ENCODE measurements at regions not wholly inside any gene's neighbourhood (a gene's known extent, or its start where the extent isn't known, plus 50 kb on each side); places are given as distances from the start of the nearest gene placed in this dataset.

- DNase-seq (ENCODE audit: extremely low spot score, insufficient read length, low read depth) (no peak), FAIRE-seq (no peak)
Observed at GRCh38 chr5:105030153-105030552, 1467.6 kb upstream of the NUDT12 start.

- DNase-seq (ENCODE audit: extremely low spot score, insufficient read length, low read depth) (no peak), FAIRE-seq (no peak)
Observed at GRCh38 chr5:105015098-105015497, 1452.5 kb upstream of the NUDT12 start.

- DNase-seq (ENCODE audit: extremely low spot score, insufficient read length, low read depth): no peak
Observed at GRCh38 chr5:104998572-104998971, 1436.0 kb upstream of the NUDT12 start.

GRCh38 chr5:104998169-104998568 is 1435.6 kb upstream of the NUDT12 start:
- DNase-seq (ENCODE audit: extremely low spot score, insufficient read length, low read depth) (no peak), FAIRE-seq (no peak)

More at GRCh38 chr5:104998572-104998971, 1436.0 kb upstream of the NUDT12 start:
- no peak for FAIRE-seq

- DNase-seq (ENCODE audit: extremely low spot score, insufficient read length, low read depth) (no peak), FAIRE-seq (no peak)
Observed at GRCh38 chr5:104987074-104987473, 1424.5 kb upstream of the NUDT12 start.

GRCh38 chr5:104977529-104977928 is 1414.9 kb upstream of the NUDT12 start:
- DNase-seq (ENCODE audit: extremely low spot score, insufficient read length, low read depth): no peak
- FAIRE-seq: no peak

- no peak for DNase-seq (ENCODE audit: extremely low spot score, insufficient read length, low read depth)
- FAIRE-seq: no peak
Observed at GRCh38 chr5:104967806-104968410, 1405.3 kb upstream of the NUDT12 start.

- DNase-seq (ENCODE audit: extremely low spot score, insufficient read length, low read depth) (no peak), FAIRE-seq (no peak)
Observed at GRCh38 chr5:104965006-104965405, 1402.4 kb upstream of the NUDT12 start.

- FAIRE-seq (no peak), DNase-seq (ENCODE audit: extremely low spot score, insufficient read length, low read depth) (no peak)
Observed at GRCh38 chr5:104955479-104955878, 1392.9 kb upstream of the NUDT12 start.

GRCh38 chr5:104952876-104953275 is 1390.3 kb upstream of the NUDT12 start:
- FAIRE-seq: no peak
- no peak for DNase-seq (ENCODE audit: extremely low spot score, insufficient read length, low read depth)

- no peak for DNase-seq (ENCODE audit: extremely low spot score, insufficient read length, low read depth)
- FAIRE-seq: no peak
Observed at GRCh38 chr5:104951829-104952228, 1389.2 kb upstream of the NUDT12 start.

GRCh38 chr5:104947076-104947475 is 1384.5 kb upstream of the NUDT12 start:
- no peak for DNase-seq (ENCODE audit: extremely low spot score, insufficient read length, low read depth)
- no peak for FAIRE-seq

GRCh38 chr5:104942735-104943134 is 1380.1 kb upstream of the NUDT12 start:
- no peak for DNase-seq (ENCODE audit: extremely low spot score, insufficient read length, low read depth)
- FAIRE-seq: no peak

GRCh38 chr5:104941030-104941645 is 1378.5 kb upstream of the NUDT12 start:
- DNase-seq (ENCODE audit: extremely low spot score, insufficient read length, low read depth) (no peak), FAIRE-seq (no peak)

- DNase-seq (ENCODE audit: extremely low spot score, insufficient read length, low read depth): no peak
- FAIRE-seq: no peak
Observed at GRCh38 chr5:104937598-104937997, 1375.0 kb upstream of the NUDT12 start.

- FAIRE-seq: no peak
Observed at GRCh38 chr5:104932431-104932830, 1369.8 kb upstream of the NUDT12 start.

GRCh38 chr5:104928906-104929520 is 1366.4 kb upstream of the NUDT12 start:
- FAIRE-seq (no peak), DNase-seq (ENCODE audit: extremely low spot score, insufficient read length, low read depth) (no peak)

More at GRCh38 chr5:104932431-104932830, 1369.8 kb upstream of the NUDT12 start:
- DNase-seq (ENCODE audit: extremely low spot score, insufficient read length, low read depth): no peak

- FAIRE-seq (no peak), DNase-seq (ENCODE audit: extremely low spot score, insufficient read length, low read depth) (no peak)
Observed at GRCh38 chr5:104915226-104915625, 1352.6 kb upstream of the NUDT12 start.

- no peak for DNase-seq (ENCODE audit: extremely low spot score, insufficient read length, low read depth)
- FAIRE-seq: no peak
Observed at GRCh38 chr5:104914536-104915070, 1352.0 kb upstream of the NUDT12 start.

GRCh38 chr5:104913841-104914281 is 1351.3 kb upstream of the NUDT12 start:
- DNase-seq (ENCODE audit: extremely low spot score, insufficient read length, low read depth): no peak
- FAIRE-seq: no peak

- DNase-seq (ENCODE audit: extremely low spot score, insufficient read length, low read depth): no peak
- FAIRE-seq: no peak
Observed at GRCh38 chr5:104909803-104910202, 1347.2 kb upstream of the NUDT12 start.
